Cardiac fibroblast (primary cell): ENCODE measurements at regions not wholly inside any gene's neighbourhood (a gene's known extent, or its start where the extent isn't known, plus 50 kb on each side); places are given as distances from the start of the nearest gene placed in this dataset.

Experiments
- DNase-seq, 2 donors: peaks; one replicate each; pipeline versions ENCODE4 v3.0.0 to v3.0.0-alpha.2; 2010; ENCODE audit warnings: low read depth in 2 of 2
- H3K4me3 ChIP-seq, 2 donors: replicated peaks in 1 of 2; 1 replicate in 1 of 2; 2 replicates in 1 of 2; pipeline ENCODE4 v1.5.1; 2011; ENCODE audit warnings: low read depth in 2 of 2, low read length in 2 of 2, mild to moderate bottlenecking in 2 of 2, moderate library complexity in 1 of 2
- CTCF ChIP-seq: IDR thresholded peaks from one replicate; pipeline ENCODE4 v1.5.1; 2011; ENCODE audit warnings: low read depth, mild to moderate bottlenecking, low read length, inconsistent platforms

DNA sequence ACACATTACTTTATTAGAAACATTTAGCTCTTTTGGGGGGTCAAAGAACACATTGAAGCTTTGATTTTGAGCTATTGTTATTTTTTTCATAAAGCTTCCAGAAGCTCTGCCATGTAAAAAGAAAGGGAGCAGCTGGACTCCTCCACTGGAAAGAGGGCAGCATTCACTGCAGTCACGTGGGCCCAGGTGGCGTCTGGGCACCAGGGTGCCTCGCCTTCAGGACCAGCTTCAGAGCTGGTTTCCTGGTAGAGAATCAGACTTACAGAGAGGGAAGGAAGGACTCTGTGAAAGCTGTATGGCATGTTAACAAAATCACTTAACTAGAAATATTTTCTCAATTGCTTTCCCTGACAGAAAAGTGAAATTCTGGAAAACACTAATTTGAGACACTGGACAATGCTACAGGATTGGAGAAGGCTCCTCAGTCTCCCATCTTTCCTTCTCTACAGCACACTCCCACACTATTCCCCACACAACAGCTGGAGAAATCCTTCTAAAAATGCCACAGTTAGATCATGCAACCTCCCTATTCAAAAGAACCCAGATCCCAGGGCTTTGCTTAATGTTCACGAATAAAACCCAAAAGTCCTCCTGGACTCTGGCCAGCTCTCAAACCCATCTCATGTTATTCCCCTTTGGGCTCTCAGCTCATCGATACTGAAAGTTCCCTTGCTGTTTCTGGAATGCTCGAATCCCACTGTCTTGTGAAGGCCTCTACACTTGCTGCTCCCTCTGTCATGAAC lies 83.2 kb downstream of the NFKBIZ start:
- no peak for DNase-seq
- no peak for TF ChIP-seq CTCF
- H3K4me3 ChIP-seq: no peak overlapping the region

GRCh38 chr3:101936419-101937356 lies 87.4 kb downstream of the NFKBIZ start:
- no peak overlapping the region for H3K4me3 ChIP-seq
- peak; percentile 83 to 93 for DNase-seq

DNA sequence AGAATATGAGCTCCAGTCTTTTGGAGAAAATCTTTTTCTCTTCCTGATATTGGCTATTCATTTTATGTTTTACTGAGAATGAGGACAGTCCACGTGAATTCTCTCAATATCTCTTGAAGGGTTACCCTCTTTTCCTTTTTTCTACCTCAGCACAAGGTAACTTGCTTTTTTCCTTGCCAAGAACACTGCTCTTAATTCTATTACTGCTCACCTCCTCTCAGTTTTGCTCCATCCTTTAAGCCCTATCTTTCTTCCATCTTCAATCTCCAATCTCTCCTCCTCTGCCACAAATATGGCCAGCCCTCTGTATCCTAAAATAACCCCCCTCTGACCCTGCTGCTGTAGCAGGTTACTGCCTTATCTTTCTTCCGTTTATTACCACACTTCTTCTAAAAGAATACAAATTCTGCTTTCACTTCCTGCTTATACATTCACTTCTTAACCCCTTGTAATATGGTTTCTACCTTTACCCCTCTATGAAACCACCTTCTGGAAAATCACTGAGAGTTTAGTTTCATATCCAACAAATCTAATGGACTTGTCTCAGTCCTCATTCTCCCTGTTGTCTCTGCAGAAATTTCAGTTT lies 89.0 kb downstream of the NFKBIZ start:
- no peak for DNase-seq
- TF ChIP-seq CTCF: no peak
- no peak overlapping the region for H3K4me3 ChIP-seq

More at GRCh38 chr3:101936419-101937356, 87.4 kb downstream of the NFKBIZ start:
- TF ChIP-seq CTCF: no peak

GRCh38 chr3:101939361-101940049 lies 90.2 kb downstream of the NFKBIZ start:
- H3K4me3 ChIP-seq: no peak overlapping the region
- no peak for TF ChIP-seq CTCF
- DNase-seq: no peak

DNA sequence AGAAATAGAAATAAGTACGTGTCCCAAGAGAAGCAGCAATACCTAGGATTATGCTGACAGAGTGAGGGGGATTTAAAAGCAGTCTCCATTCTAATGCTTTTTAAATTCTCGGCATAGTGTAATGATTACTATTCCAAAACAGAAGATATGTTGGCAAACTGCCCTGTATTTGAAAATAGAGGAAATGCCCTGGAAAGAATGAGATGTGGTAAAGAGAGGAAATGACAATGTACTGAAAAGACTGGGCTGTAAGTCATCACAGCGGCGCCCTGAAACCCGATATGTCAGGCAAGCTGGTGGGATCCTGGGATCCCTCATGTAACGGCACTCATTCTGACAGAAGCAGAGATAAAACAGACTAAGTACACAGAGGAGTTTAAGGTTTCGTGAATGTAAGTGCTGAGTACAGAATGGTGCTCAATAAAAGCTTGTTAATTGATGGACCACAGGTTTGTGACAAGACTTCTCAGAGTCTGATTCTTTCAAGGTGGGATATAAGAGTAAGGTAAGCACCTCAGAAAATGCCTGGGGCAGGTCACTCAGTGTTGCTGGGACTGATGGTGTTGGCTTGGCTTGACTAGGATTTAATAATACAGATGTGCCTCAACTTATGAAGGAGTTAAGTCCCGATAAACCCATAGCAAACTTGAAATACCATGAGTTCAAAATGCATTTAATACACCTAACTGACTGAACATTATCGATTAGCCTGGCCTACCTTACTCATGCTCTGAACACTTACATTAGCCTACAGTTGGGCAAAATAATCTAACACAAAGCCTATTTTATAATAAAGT lies 91.4 kb downstream of the NFKBIZ start:
- peak; percentile 98 to 99 for DNase-seq
- peak overlapping the region in 1 of 2 donors; percentile 12 for H3K4me3 ChIP-seq
- TF ChIP-seq CTCF: no peak
